ENCODE measurements at regions not wholly inside any gene's neighbourhood (a gene's known extent, or its start where the extent isn't known, plus 50 kb on each side); places are given as distances from the start of the nearest gene placed in this dataset.

GRCh38 chr2:40652155-40652554 is 200.3 kb upstream of the SLC8A1 start:
- TF ChIP-seq SIN3A (IDR thresholded peaks at IDR 0.05; ENCODE audit: borderline replicate concordance, insufficient read depth, low read length): no peak
- no peak for TF ChIP-seq TAF1 (IDR thresholded peaks at IDR 0.05; ENCODE audit: borderline replicate concordance, insufficient read depth, low read length)
- TF ChIP-seq FOXP2 (optimal IDR thresholded peaks at IDR 0.05; ENCODE audit: borderline replicate concordance, extremely low read depth, extremely low read length, insufficient read depth): no peak
- TF ChIP-seq POLR2AphosphoS5 (IDR thresholded peaks at IDR 0.05; ENCODE audit: low read depth, low read length): no peak
- no peak for TF ChIP-seq REST (IDR thresholded peaks at IDR 0.05; ENCODE audit: insufficient read depth in 1 of 2, low read depth in 2 of 2, low read length in 2 of 2)

GRCh38 chr2:40653829-40654228 is 201.9 kb upstream of the SLC8A1 start:
- TF ChIP-seq POLR2AphosphoS5 (IDR thresholded peaks at IDR 0.05; ENCODE audit: low read depth, low read length): no peak
- no peak for TF ChIP-seq SIN3A (IDR thresholded peaks at IDR 0.05; ENCODE audit: borderline replicate concordance, insufficient read depth, low read length)
- TF ChIP-seq TAF1 (IDR thresholded peaks at IDR 0.05; ENCODE audit: borderline replicate concordance, insufficient read depth, low read length): no peak

GRCh38 chr2:40654346-40654745 is 202.5 kb upstream of the SLC8A1 start:
- TF ChIP-seq REST (IDR thresholded peaks at IDR 0.05; ENCODE audit: insufficient read depth in 1 of 2, low read depth in 2 of 2, low read length in 2 of 2): no peak
- TF ChIP-seq POLR2AphosphoS5 (IDR thresholded peaks at IDR 0.05; ENCODE audit: low read depth, low read length): no peak
- TF ChIP-seq SIN3A (IDR thresholded peaks at IDR 0.05; ENCODE audit: borderline replicate concordance, insufficient read depth, low read length): no peak
- TF ChIP-seq TAF1 (IDR thresholded peaks at IDR 0.05; ENCODE audit: borderline replicate concordance, insufficient read depth, low read length): no peak
- no peak for TF ChIP-seq FOXP2 (optimal IDR thresholded peaks at IDR 0.05; ENCODE audit: borderline replicate concordance, extremely low read depth, extremely low read length, insufficient read depth)

GRCh38 chr2:40658941-40659340 is 207.1 kb upstream of the SLC8A1 start:
- no peak for TF ChIP-seq TAF1 (IDR thresholded peaks at IDR 0.05; ENCODE audit: borderline replicate concordance, insufficient read depth, low read length)
- TF ChIP-seq REST (IDR thresholded peaks at IDR 0.05; ENCODE audit: insufficient read depth in 1 of 2, low read depth in 2 of 2, low read length in 2 of 2): peak; percentile 68 to 92; a peak in 3 of 4 replicates

GRCh38 chr2:40665493-40666232 is 213.8 kb upstream of the SLC8A1 start:
- no peak for TF ChIP-seq TAF1 (IDR thresholded peaks at IDR 0.05; ENCODE audit: borderline replicate concordance, insufficient read depth, low read length)
- no peak for TF ChIP-seq SIN3A (IDR thresholded peaks at IDR 0.05; ENCODE audit: borderline replicate concordance, insufficient read depth, low read length)
- no peak for TF ChIP-seq FOXP2 (optimal IDR thresholded peaks at IDR 0.05; ENCODE audit: borderline replicate concordance, extremely low read depth, extremely low read length, insufficient read depth)
- TF ChIP-seq REST (IDR thresholded peaks at IDR 0.05; ENCODE audit: insufficient read depth in 1 of 2, low read depth in 2 of 2, low read length in 2 of 2): no peak
- TF ChIP-seq POLR2AphosphoS5 (IDR thresholded peaks at IDR 0.05; ENCODE audit: low read depth, low read length): no peak
